OCI-M2 (cell line): ENCODE measurements at regions not wholly inside any gene's neighbourhood (a gene's known extent, or its start where the extent isn't known, plus 50 kb on each side); places are given as distances from the start of the nearest gene placed in this dataset.

Experiments
- DNase-seq: peaks from one replicate; lab custom pipeline; 2025; ENCODE audit not compliant: unreplicated experiment; lab: John Stamatoyannopoulos, UW

DNA sequence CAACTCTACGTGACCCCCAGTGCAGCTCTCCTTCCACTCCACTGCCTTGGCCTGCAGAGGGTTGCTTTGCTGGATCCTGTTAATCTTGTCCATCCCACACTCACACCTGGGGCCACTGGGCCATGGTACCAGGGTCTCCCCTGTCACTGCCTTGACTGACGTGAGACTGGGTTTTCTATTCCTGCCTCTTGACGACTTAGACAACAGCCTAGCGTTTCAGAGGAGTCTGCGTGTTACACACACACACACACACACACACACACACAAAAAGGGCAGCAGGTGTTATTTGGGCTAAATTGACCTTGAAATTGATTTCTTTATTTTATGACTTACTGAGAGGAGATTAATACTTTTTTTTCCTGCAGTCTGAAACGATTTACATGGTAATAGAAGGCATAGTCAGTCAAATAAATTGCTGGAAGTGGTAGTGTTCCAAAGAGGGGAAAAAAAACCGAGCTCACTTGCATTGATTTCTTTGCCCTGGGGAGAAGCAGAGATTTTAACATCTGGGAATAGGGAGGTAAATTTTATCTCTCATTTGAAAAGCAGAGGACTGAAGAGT, 492.3 kb upstream of the EEF2KMT start:
- no peak for DNase-seq

DNA sequence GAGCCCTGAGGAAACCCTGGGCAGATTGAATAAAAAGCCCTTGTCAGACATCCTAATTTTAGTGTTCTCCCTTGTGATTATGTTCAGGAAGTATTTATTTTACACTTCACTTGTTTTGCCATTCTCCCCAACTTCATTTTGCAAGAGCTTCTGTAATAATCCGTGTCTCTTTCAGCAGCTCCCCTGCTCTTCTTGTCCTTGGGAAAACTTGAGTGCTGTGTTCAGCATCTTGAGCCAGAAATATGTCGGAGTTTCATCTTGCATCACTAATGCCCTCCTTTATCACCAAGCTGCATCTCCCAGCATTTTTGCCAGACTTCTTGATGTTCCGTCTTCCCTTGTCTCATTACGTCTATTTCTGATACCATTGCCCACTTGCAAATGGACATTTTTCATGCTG, 486.5 kb upstream of the EEF2KMT start:
- DNase-seq = no peak

DNA sequence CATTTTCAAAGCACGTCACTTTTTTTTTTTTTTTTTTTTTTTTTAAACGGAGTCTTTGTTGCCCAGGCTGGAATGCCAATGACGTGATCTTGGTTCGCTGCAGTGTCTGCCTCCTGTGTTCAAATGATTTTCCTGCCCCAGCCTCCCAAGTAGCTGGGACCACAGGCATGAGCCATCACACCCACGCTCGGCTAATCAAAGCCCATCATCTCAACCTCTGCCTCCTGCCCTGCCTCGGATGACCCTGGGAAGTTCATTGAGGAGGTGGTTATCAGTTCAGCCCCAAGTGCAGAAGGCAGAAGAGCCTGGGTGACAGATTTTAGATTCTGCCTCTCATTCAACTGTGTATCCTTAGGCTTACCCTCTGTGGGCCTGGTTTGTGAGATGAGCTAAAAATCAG, 484.9 kb upstream of the EEF2KMT start:
- no peak for DNase-seq

DNA sequence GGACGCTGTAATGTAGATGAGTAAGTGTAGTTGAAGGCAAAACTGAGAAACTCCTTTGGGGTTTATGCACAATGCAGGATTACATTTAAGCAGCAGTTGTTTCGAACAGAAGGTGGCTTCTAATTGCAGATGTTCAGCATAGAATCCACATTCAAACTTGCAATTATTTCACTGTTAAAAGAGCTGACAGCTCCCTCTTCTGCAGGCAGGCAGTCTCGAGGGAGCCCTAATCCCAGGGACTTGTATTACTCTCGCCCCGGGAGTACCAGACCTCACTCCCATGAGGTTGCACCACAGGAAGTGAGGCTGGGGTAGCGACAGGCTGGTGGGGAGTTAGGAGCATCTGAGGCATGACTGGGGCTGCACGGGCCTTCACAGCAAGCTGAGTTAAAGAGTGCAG, 484.3 kb upstream of the EEF2KMT start:
- no peak for DNase-seq

DNA sequence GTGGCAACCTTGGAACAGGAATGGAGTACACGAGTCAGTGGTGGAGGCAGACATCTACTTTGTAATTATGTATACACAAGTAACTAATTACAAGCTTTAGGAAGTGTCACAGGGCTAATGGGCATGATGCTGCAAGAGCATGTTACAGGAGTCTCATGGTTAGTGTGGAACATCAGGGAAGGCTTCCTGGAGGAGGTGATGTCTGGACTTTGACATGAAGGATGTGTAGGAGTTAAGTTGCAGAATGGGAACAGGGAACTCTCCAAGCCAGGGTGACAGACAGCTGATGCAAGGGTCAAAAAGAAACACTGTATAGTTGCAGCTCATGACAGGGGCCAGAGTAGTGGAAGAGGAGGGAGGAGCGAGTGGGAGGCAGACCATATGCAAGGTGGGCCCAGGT, 483.8 kb upstream of the EEF2KMT start:
- DNase-seq = no peak

DNA sequence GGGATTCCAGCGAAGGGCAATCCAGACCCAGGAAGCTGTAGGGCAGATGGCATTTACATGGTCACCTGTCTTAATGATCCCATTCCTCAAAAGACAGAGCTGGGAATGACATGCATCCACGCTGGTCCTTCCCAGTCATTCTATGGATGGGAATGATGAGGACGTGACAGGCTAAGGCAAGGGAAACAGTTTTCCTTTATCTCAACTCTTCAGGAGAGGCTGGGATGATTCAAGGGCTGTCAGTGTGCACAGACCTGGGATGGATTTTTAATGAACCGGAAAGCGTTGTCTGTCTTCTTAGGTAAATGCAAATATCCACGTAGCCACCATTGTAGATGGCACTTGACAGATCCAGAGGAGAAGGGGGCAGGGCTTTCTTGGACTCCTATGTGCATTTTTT, 483.2 kb upstream of the EEF2KMT start:
- DNase-seq = no peak

DNA sequence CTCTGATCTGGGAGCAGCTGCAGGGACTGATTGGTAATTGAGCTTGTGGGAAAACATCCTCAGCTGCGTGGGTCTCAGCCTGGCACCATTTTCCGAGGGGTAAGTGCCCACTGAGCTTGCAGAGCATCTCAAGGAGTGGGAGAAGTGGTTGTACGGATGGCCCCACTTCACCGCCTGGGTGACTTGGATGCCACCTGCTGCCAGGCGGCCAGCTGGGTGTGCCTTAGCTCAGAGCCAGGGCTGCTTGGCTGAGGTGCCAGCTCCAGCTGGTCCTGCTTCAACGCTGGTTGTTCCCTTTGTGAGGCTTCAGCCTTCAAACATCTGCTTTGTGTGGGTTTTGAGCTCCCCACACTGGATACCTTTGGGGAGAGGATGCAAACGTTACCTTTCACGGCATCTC, 482.7 kb upstream of the EEF2KMT start:
- no peak for DNase-seq

DNA sequence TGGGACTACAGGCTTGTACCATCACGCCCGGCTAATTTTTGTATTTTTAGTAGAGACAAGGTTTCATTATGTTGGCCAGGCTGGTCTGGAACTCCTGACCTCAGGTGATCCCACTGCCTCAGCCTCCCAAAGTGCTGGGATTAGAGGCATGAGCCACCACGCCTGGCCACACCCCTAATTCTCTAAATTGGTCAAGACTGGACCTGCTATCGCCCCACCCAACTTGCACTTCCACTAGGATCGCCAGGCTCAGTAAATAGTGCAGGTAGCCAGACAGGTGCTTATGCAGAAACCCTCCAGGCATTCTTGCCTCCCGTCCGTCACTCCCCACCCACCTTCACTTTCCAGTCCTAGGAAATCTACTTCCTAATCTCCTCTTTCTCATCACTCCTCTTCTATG, 481.4 kb upstream of the EEF2KMT start:
- no peak for DNase-seq

DNA sequence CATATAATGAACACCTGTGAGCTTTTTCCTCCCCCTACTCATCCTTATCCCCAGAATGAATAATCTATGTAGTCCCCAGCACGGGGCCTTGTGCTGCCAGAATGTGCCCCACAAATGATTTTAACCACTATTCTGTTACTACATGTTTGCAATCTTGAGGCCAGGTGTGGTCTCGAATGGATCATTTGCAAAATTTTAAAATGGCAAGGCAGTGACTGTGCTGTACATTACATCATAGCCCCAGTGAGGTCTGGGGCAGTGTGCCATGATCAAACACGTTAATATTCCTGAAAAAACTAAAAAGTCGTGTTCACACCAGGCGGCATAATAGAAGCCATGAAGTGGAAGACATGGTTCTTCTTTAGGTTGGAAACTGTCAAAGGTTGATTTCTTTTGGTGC, 479.9 kb upstream of the EEF2KMT start:
- no peak for DNase-seq

DNA sequence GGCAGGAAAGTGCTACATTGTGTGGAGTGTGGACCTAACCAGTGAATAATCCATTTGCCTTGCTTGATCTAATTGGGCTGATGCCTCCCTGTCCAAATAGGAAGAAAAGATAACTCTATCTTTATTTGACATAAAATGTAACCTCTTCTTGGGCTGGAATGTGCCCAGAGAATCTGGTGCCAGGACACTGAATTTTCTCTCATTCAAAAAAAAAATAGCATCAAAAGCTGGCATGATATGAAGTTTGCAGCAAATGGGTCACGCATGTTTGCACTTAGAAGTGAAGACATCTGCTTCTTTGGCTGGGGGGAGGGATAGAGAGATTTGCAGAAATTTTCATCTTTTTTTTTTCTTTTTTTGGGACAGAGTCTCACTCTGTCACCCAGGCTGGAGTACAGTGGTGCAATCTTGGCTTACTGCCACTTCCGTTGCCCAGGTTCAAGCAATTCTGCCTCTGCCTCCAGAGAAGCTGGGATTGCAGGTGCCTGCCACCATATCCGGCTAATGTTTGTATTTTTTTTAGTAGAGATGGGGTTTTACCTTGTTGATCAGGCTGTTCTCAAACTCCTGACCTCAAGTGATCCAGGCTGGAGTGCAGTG, 478.2 kb upstream of the EEF2KMT start:
- DNase-seq = no peak

DNA sequence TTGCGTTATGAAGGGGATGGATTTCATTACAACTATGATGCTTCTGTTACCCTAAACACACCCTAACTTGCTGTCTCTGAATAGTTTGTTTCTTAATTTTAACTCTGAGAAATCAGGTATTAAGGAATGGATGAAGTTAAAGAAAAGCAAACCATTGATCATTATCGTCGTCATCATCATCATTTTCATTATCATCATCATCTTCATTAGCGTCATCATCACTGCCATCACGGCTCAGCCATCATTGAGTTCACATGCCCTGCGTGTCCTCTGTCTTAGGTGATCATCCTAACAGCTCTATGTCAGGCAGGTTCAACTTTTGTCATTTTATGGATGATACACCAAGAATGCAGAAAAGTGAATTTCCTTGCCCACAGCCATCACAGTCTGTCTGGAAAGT, 477.5 kb upstream of the EEF2KMT start:
- no peak for DNase-seq

DNA sequence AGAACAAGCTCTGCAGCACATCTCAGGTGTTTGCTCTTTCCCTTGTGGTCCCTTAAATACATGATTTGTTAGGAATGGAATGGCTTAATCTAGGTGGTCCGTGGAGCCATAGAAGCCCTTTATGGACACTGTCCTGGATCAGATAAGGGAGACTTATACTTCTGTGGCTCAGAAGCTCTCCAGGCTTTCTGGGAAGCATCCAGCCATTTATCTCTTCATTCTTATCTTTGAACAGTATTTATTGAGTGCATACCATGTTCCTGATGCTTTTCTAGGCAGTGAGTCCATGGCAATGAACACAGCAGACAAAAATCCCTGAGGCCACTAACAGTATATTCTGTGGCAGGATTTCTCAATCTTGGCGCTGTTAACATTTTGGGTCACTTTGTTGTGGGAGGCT, 474.5 kb upstream of the EEF2KMT start:
- no peak for DNase-seq

DNA sequence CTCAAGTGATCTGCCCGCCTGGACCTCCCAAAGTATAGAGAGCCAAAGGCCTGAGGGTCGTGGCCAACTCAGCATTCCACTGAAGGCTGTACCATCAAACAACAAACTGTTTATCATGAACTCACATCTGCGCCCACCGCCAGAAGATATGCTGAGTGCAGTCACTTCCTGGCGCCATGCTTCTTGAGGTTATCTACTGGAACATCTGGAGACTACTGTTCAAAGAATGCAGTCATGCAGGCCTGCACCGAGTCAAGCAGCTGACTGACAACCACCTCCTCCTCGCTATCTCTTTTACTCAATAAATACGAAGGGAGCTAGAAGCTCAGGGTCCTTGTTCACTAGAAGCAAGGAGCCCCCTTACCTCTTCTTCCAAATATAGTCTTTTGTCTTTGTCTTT, 473.9 kb upstream of the EEF2KMT start:
- no peak for DNase-seq

DNA sequence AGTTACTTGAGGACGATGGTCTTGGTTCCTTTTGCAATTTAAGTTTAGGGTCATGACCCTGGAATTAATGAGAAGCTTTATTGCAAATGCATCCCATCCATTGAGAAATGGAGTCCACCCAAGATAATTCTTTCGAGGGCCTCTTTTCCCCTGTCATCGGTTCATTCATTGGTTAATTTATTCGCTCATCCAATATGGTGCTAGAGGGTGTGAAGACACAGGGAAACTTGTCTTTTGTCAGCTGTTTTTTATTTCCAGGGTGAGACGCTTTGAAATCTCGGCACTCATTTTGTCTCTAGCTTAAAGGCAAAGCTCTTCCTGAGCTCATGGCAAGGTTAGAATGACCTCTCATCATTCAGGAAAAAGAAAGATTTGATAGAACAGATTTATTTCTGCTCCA, 464.2 kb upstream of the EEF2KMT start:
- no peak for DNase-seq

DNA sequence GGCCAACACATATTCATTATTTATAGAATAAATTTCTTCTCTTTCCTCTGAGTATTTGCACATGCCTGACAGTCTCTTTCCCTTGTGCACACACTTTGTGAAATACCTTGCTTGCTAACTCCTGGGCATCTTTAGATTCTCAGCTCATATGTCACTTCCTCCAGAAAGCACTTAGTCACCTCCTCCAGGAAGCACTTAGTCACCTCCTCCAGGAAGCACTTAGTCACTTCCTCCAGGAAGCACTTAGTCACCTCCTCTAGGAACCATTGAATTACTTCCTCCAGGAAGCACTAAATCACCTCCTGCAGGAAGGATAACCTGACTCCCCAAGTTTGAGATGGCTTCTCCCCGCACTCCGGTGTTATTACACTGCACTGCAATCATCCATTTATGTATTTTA, 462.5 kb upstream of the EEF2KMT start:
- DNase-seq = no peak

DNA sequence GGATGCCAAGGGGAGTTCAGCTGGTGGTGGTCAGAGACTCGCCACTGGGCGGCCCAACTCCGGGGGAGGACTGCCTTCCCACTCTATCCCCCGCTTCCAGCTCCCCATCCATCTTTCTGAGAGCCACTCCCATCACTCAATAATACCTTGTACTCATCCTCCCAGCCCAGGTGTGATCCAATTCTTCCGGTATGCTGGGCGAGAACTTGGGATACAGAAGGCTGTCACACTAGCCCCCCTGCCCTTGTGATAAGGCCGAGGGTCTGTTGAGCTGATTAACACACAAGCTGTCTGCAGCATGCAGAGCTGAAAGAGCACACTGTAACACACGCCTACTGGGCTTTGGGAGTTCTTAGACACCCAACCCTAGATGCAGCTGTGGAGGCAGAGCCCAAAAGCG, 460.4 kb upstream of the EEF2KMT start:
- DNase-seq = no peak

DNA sequence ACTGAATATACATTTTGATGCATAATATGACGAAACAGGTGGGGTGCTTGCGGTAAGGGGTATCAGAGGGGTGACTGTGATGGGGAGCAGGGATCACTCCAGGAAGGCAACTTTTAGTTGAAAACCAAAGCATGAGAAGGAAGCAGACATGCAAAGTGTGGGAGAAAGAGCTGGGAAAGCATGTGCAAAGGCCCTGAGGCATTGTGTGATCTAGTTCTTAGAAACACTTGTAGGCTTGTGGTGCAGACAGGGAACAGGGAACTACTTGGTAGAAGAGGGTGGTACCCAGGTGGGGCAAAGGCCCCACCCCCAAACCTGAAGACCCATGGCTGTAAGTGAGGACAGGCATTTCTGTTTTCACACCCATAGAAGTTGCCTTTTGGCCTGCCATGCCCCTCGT, 459.9 kb upstream of the EEF2KMT start:
- no peak for DNase-seq

DNA sequence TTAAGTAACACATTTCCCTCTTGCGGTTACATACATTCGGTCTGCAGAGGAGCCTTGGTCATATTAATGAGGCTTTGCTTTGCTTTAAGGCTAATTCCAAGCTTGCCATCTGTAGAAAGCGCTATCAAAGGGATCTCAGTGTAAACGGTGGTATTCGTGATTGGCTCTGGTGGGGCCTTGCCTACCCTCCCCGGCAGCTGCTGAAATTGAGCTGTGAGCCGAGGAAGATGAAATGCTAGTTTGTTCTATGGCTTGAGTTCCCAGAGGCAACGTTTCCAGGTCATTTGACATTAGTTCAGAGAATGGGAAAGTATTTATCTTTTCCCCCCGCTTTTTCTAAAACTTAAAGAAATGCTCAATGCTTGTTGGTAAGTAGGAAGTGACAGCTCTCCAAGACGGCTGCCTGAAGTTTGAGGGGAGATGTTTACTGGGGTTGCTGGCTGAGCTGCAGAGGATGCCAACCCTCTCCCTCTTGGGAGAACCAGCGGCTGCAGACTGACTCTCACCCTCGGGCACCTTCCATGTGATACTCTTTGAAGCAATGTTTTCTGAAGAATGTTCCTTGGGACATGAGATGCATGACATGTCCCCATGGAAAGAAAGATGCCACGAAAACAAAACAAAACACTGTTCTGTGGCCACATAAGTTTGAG, 458.7 kb upstream of the EEF2KMT start:
- DNase-seq = no peak

DNA sequence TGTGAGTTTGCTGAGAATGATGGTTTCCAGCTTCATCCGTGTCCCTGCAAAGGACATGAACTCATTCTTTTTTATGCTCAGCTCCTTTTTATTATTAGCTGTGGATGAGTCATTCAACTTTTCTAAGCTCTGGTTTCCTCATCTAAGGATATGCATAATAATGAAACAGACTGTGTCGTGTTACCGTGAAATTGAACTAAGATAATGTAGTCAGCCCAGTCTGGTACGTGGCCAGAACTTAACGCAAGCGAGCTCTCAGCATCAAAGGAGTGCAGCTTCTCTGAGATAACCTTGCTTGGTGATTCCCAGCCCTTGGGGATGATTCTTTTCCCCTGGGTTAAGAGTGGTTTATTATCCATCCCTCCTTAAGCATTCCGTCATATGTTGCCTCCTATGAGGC, 454.3 kb upstream of the EEF2KMT start:
- no peak for DNase-seq

DNA sequence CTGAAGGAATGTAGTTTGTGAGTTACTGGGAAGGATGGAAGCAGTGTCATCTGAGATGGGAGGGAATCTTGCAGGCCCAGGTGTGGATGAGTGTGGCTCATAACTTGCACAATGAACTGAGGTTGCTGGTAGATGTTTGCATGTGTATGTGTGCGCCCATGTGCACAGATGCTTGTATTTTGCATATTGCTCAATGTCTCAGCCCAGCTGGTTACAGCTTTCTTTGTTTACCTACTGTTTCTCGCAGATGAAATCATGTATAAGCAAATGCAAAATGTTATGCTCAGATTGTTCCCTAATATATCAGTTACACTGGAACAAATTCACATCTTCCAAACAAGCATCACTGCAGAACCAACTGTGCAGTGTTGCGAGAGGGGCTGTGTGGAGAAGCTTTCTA, 452.2 kb upstream of the EEF2KMT start:
- DNase-seq = no peak

DNA sequence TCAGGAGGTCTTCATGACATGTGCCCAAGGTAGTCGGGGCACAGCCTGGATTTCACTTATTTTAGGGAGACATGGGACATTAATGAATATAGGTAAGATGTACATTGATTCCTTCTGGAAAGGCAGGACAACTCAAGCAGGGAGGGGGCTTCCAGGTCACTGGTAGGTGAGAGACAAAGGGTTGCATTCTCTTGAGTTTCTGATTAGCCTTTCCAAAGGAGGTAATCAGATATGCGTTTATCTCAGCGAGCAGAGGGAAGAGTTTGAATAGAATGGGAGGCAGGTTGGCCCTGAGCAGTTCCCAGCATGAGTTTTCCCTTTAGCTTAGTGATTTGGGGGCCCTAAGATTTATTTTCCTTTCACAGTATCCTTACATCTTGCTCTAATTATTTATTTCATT, 443.8 kb upstream of the EEF2KMT start:
- DNase-seq = no peak

DNA sequence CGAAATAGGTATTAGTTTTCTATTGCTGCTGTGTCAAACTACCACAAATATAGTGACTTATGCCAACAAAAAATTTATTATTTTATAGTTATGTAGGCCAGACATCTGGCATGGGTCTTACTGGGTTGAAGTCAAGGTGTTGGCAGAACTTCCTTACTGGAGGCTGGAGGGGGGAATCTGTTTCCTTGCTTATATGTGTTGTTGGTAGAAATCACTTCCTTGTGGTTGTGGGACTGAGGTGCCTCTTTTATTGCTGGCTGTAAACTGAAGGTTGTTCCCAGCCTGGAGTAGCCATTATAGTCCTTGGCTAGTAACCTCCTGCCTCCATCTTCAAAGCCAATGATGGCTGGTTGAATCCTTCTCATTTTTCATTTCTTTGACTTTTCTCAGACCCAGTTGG, 439.8 kb upstream of the EEF2KMT start:
- no peak for DNase-seq

DNA sequence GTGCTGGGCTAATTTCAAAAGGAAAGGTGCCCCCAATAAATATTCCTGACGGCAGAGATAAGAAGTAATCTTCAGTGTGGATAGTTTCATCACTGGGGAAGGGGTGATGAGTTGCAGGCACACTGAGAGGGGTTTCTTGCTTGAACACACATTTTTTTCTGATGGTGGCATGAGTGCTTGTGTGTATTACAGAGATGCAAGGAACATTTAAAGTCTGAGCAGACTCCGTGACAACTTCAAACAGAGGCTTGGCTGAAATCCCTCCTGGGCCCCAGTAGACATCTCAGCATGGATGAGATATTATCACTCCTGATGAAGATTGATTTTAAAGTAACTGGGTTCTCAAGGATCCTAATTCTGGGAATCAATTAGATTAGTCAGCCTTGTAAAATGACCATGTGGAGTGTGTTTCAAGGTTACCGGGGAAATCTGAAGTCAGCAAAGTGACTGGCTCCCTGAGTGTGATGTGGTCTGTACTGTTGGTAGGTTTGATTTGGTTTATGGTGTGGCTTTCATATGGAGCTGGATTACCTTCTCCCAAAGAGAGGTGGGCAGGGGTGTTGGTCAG, 435.8 kb upstream of the EEF2KMT start:
- DNase-seq = no peak
